PC-3 (cell line): ENCODE measurements at regions not wholly inside any gene's neighbourhood (a gene's known extent, or its start where the extent isn't known, plus 50 kb on each side); places are given as distances from the start of the nearest gene placed in this dataset.

Experiments used
- ATAC-seq: fragments of 200-7000 bp; cut with Tn5 transposase; 2 replicates; pipeline ENCODE4 v1.9.1; 2020; ENCODE audit warnings: mild to moderate bottlenecking, moderate library complexity
- BruUV-seq: library from RNA; stranded (reverse); fragments of 400-500 nt; replicated peaks from 2 replicates; lab custom pipeline; 2021; lab: Mats Ljungman, UMichigan
- CTCF ChIA-PET: fragments of 300-600 bp; sonication (Branson Sonifier 250); formaldehyde crosslinking; loops from one replicate; lab custom pipeline; 2022; ENCODE audit warnings: antibody characterized with exemption; lab: Charles Lee
- POLR2A ChIA-PET: fragments of 300-600 bp; sonication (Branson Sonifier 250); formaldehyde crosslinking; loops from one replicate; lab custom pipeline; 2022; ENCODE audit warnings: antibody characterized with exemption; ENCODE audit not compliant: unreplicated experiment; lab: Charles Lee
- DNase-seq: peaks from one replicate; pipeline ENCODE4 v3.0.0-alpha.2; 2015
- H2AFZ ChIP-seq: fragments of 300-600 bp; sonication (generic); 2 replicates; pipeline ENCODE4 v1.6.0; 2016; ENCODE audit warnings: antibody characterized with exemption, low read length
- H3F3A ChIP-seq: fragments of 300-600 bp; sonication (generic); one replicate; pipeline ENCODE4 v1.6.0; 2017; ENCODE audit warnings: antibody characterized with exemption, low read length, control low read depth, mild to moderate bottlenecking; ENCODE audit not compliant: unreplicated experiment
- H3K27ac ChIP-seq: fragments of 300-600 bp; sonication (generic); 2 replicates; pipeline ENCODE4 v1.5.1; 2016; ENCODE audit warnings: mild to moderate bottlenecking, low read length
- H3K27me3 ChIP-seq: fragments of 300-600 bp; sonication (generic); 2 replicates; pipeline ENCODE4 v1.6.1; 2016; ENCODE audit warnings: low read length, mixed read lengths
- H3K36me3 ChIP-seq: fragments of 300-600 bp; sonication (generic); 2 replicates; pipeline ENCODE4 v1.6.1; 2016; ENCODE audit warnings: low read depth, mixed run types, low read length, mixed read lengths
- H3K4me1 ChIP-seq: fragments of 300-600 bp; sonication (generic); 2 replicates; pipeline ENCODE4 v1.5.1; 2016; ENCODE audit warnings: low read length; ENCODE audit not compliant: insufficient read depth
- H3K4me2 ChIP-seq: fragments of 300-600 bp; sonication (generic); 2 replicates; pipeline ENCODE4 v1.6.0; 2016; ENCODE audit warnings: low read length
- H3K4me3 ChIP-seq: fragments of 300-600 bp; sonication (generic); 2 replicates; pipeline ENCODE4 v1.5.1; 2016; ENCODE audit warnings: mild to moderate bottlenecking, low read length, mixed read lengths
- H3K79me2 ChIP-seq: fragments of 300-600 bp; sonication (generic); 2 replicates; pipeline ENCODE4 v1.6.1; 2017; ENCODE audit warnings: low read length, mixed read lengths
- H3K9ac ChIP-seq: fragments of 300-600 bp; sonication (generic); 2 replicates; pipeline ENCODE4 v1.6.0; 2016; ENCODE audit warnings: mild to moderate bottlenecking, low read length
- H3K9me2 ChIP-seq: fragments of 300-600 bp; sonication (generic); replicated peaks from 2 replicates; pipeline ENCODE4 v1.6.1; 2016; ENCODE audit warnings: mixed run types, low read length, mixed read lengths
- H3K9me3 ChIP-seq: fragments of 300-600 bp; sonication (generic); 2 replicates; pipeline ENCODE4 v1.6.1; 2016; ENCODE audit warnings: low read length, mixed read lengths
- H4K20me1 ChIP-seq: fragments of 300-600 bp; sonication (generic); 2 replicates; pipeline ENCODE4 v1.6.1; 2016; ENCODE audit warnings: low read length, mixed read lengths
- EZH2 ChIP-seq: fragments of 300-600 bp; sonication (generic); IDR thresholded peaks from one replicate; pipeline ENCODE4 v1.6.1; 2017; ENCODE audit warnings: antibody characterized with exemption, mild to moderate bottlenecking, low read length; ENCODE audit not compliant: unreplicated experiment
- EZH2phosphoT487 ChIP-seq: fragments of 300-600 bp; sonication (generic); IDR thresholded peaks from 2 replicates; pipeline ENCODE4 v1.6.1; 2018; ENCODE audit warnings: mild to moderate bottlenecking, antibody characterized with exemption, low read length, borderline replicate concordance
- intact Hi-C: fragments of 100-400 bp; cut with micrococcal nuclease; formaldehyde crosslinking; loops from 2 replicates; pipeline ENCODE4 v1.9.0; 2023
- TF ChIP-seq, protein P1 (sequence below): fragments of 300-600 bp; sonication (generic); conservative IDR thresholded peaks from 2 replicates; pipeline ENCODE4 v1.5.1; 2017; ENCODE audit warnings: antibody characterized with exemption, low read depth, mild to moderate bottlenecking, low read length

DNA sequence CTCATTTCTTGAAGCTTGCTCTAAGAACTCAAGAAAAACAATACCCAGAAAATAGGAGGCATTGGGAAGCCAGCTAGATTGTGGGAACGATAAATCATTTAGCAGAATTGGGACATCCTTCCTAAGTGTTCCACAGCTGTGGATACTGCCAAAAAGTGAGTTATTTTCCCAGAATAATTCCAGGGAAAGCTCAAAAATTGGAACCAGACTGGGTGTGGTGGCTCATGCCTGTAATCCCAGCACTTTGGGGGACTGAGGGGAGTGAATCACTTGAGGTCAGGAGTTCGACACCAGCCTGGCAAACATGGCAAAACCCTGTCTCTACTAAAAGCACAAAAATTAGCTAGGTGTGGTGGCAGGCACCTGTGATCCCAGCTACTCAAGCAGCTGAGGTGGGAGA, 68.2 kb upstream of the GK2 start:
- Histone ChIP-seq H3K9ac (no peak overlapping the region), H3K79me2 (no peaks in the 10 kb centered on the region), H3K27ac (no peak overlapping the region), H2AFZ (no peak overlapping the region), H3K9me2 (no peaks in the 10 kb centered on the region), H3K4me1 (no peaks in the 10 kb centered on the region), H3F3A (no peaks in the 10 kb centered on the region), H3K36me3 (no peaks in the 10 kb centered on the region), H3K4me2 (no peak overlapping the region), H3K4me3 (no peak overlapping the region), H4K20me1 (no peaks in the 10 kb centered on the region), H3K27me3 (no peaks in the 10 kb centered on the region), H3K9me3 (no peaks in the 10 kb centered on the region)
- intact Hi-C loops: no loop called here
- BruUV-seq: no TSS peak
- DNase-seq (no peak), ATAC-seq (no peak)
- ChIA-PET POLR2A (no interaction called here), CTCF (no interaction called here)
- TF ChIP-seq, protein P1, sequence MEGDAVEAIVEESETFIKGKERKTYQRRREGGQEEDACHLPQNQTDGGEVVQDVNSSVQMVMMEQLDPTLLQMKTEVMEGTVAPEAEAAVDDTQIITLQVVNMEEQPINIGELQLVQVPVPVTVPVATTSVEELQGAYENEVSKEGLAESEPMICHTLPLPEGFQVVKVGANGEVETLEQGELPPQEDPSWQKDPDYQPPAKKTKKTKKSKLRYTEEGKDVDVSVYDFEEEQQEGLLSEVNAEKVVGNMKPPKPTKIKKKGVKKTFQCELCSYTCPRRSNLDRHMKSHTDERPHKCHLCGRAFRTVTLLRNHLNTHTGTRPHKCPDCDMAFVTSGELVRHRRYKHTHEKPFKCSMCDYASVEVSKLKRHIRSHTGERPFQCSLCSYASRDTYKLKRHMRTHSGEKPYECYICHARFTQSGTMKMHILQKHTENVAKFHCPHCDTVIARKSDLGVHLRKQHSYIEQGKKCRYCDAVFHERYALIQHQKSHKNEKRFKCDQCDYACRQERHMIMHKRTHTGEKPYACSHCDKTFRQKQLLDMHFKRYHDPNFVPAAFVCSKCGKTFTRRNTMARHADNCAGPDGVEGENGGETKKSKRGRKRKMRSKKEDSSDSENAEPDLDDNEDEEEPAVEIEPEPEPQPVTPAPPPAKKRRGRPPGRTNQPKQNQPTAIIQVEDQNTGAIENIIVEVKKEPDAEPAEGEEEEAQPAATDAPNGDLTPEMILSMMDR: no peak
- TF ChIP-seq EZH2 (no peak), EZH2phosphoT487 (no peak)

DNA sequence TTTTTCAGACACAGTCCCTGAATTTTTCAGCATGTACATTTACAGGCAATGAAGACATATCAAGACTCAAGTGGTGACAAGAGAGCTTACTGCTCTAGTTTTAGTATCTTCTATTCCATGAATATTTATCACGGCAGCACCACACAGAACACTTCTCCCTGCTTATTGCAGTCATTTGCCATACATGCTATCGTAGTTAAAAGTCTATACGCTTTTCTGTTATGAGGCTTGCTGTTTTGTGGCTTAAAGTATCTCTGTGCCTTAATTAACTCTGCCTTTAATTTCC, 65.4 kb upstream of the GK2 start:
- Histone ChIP-seq H3K27ac (no peak overlapping the region), H3K27me3 (no peaks in the 10 kb centered on the region), H3K9me2 (no peaks in the 10 kb centered on the region), H4K20me1 (no peaks in the 10 kb centered on the region), H3K9me3 (no peaks in the 10 kb centered on the region), H3F3A (no peaks in the 10 kb centered on the region), H3K36me3 (no peaks in the 10 kb centered on the region), H3K4me2 (no peak overlapping the region), H3K79me2 (no peaks in the 10 kb centered on the region), H2AFZ (no peak overlapping the region), H3K4me1 (no peaks in the 10 kb centered on the region), H3K9ac (no peak overlapping the region), H3K4me3 (no peak overlapping the region)
- intact Hi-C loops: no loop called here
- TF ChIP-seq EZH2: no peak
- TF ChIP-seq, protein P1: no peak
- TF ChIP-seq EZH2phosphoT487: no peak
- no peak for DNase-seq
- CTCF ChIA-PET: no interaction called here
- POLR2A ChIA-PET: no interaction called here
- BruUV-seq: no TSS peak
- ATAC-seq: no peak

DNA sequence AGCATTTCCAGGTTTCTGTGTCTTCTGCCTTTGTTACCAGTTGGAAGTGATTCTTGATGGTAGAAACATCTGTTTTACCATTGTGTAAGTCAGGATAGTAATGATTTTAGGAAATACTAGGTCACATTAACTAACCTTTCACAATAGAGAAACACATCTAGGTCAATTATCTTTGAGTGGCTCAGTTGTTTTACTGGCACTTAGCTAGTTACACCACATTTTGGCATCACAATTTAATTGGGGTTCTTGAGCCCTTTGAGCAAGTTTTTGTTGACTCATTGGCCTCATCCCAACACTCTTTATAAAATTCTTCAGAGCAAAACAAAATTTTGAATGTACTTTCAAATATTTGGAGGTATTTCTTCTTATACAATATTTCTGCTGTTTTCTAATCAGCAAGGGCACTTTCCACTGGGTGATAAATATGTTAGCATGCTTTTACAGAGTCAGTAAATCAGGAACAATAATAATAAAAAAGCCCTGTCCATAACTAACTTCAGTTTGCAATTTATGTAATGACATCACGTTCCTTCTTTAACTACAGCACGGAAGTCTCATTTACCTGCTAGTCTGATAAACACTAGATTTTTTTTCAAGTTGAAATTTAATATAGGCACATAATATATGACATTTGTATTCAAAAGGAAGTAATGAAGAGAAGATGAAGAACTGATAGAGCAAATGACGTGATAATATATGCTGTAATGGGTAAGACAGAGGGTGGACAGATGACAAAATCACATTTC, 64.8 kb upstream of the GK2 start:
- DNase-seq: no peak
- BruUV-seq: no TSS peak
- CTCF ChIA-PET: no interaction called here

More for the DNA sequence above, 64.8 kb upstream of the GK2 start:
- ATAC-seq: no peak
- intact Hi-C loops: no loop called here
- H4K20me1 ChIP-seq: no peaks in the 10 kb centered on the region
- H3K9ac ChIP-seq: no peak overlapping the region
- H3K27me3 ChIP-seq: no peaks in the 10 kb centered on the region
- no peaks in the 10 kb centered on the region for H3K9me2 ChIP-seq
- no peak for TF ChIP-seq EZH2phosphoT487
- TF ChIP-seq, protein P1: no peak
- no peak for TF ChIP-seq EZH2
- no peaks in the 10 kb centered on the region for H3K9me3 ChIP-seq
- no peak overlapping the region for H3K4me2 ChIP-seq
- POLR2A ChIA-PET: no interaction called here
- no peak overlapping the region for H3K27ac ChIP-seq
- no peak overlapping the region for H2AFZ ChIP-seq
- no peaks in the 10 kb centered on the region for H3K4me1 ChIP-seq
- no peaks in the 10 kb centered on the region for H3K36me3 ChIP-seq
- H3K4me3 ChIP-seq: no peak overlapping the region
- no peaks in the 10 kb centered on the region for H3K79me2 ChIP-seq
- H3F3A ChIP-seq: no peaks in the 10 kb centered on the region
